Lung microvascular endothelial cell (primary cell): ENCODE measurements at regions not wholly inside any gene's neighbourhood (a gene's known extent, or its start where the extent isn't known, plus 50 kb on each side); places are given as distances from the start of the nearest gene placed in this dataset.

Experiments used
- DNase-seq, 2 donors: peaks; one replicate each; pipeline versions ENCODE4 v3.0.0 to v3.0.0-alpha.2; 2010; ENCODE audit warnings: low read depth in 2 of 2

- no peak for DNase-seq
These were observed 338.5 kb downstream of the PCDH7 start for GRCh38 chr4:31058656-31059055.

- DNase-seq = no peak
These were observed 339.8 kb downstream of the PCDH7 start for GRCh38 chr4:31059753-31060522.

- no peak for DNase-seq
These were observed 344.9 kb downstream of the PCDH7 start for GRCh38 chr4:31065086-31065485.

GRCh38 chr4:31068257-31069075 lies 348.3 kb downstream of the PCDH7 start:
- peak; percentile 9 to 30 for DNase-seq

GRCh38 chr4:31069151-31069550 lies 349.0 kb downstream of the PCDH7 start:
- DNase-seq = no peak

- DNase-seq = no peak
These were observed 351.6 kb downstream of the PCDH7 start for GRCh38 chr4:31071508-31072486.

DNA sequence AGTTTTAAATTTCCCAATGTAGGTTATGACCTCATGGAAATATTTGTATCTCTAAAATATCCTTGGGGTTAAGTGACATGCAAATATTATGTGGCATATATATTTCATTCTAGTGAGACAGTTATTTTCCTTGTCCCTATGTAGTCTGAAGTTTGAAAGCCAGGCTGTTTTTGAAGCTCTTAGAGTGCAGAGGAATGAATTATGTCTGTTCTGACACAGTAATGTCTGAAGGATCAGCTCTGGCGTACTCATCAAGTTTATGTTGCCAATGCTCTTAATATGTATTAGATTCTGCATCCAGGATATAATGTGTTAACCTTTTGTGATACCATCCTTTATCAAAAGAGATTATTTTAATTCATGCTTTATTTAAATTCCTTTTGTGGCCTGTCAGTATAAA lies 355.8 kb downstream of the PCDH7 start:
- no peak for DNase-seq

DNA sequence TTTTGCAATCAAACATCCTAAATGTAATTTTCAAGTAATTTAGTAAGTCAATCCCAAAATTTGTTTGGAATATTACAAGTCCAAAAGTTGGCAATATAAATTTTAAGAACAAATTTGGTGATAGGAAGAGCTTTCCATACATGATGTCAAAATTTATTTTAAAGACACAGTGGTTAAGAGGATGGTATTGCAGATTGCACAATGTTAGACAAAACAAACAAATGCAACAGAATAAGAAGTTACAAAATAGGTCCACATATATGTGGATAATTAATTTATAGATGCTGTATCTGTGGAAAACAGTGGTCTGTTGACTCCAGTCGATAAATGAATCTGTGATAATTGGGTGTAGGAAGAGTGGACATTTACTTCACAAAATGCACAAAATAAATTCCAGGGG lies 358.5 kb downstream of the PCDH7 start:
- no peak for DNase-seq

- no peak for DNase-seq
These were observed 360.7 kb downstream of the PCDH7 start for GRCh38 chr4:31080887-31081286.

DNA sequence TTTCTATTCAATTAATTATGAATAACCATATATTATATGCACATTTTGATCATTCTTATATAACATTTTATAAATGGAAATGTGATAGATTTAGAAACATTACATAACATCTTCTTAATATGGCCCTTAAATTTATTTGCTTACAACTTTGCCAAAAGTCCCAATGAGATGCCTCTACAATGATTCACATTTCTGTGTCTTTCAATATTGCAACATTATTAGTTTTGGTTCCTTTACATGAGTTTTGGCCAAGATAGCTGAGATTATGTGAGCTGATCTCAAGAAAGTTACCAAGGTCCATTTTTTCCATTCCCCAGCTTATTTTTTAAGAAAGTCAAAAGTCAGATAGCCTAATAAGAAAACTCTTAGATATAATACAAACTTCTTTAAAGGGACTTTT lies 361.2 kb downstream of the PCDH7 start:
- DNase-seq = no peak

DNA sequence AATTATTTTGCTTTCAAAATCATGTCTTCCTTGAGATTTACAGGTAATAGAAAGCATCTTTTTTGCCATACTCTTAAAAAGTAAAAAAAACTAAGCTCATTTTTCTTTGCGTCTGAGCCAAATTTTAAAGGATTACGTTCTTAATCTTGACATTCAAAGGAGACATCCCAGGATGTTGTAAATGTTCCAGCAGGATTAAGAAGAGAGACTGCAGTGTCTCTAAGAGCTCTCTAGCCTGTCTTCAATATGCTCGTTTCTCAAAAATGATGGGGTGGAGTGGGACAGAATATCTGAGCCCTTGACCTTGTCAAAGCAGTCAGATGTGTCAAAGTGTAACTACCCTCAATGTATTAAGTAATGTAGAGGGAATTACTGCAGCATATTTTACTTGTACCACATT lies 363.3 kb downstream of the PCDH7 start:
- DNase-seq = no peak

DNA sequence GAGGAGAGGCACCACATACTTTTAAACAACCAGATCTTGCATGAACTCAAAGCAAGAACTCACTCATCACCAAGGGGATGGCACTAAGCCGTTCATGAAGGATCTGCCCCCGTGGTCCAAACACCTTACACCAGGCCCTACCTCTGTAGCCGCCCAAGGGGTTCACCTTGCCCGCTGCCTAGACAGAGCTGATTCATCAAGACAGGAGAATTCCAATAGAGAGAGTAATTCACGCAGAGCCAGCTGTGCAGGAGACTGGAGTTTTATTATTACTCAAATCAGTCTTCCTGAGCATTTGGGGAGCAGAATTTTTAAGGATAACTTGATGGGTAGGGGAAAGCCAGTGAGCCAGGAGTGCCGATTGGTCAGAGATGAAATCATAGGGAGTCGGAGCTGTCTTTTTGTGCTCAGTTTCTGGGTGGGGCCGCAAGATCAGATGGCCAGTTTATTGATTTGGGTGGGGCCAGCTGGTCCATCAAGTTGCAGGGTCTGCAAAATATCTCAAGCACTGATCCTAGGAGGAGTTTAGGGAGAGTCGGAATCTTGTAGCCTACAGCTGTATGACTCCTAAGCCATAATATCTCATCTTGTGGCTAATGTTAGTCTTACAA lies 364.7 kb downstream of the PCDH7 start:
- DNase-seq = no peak

DNA sequence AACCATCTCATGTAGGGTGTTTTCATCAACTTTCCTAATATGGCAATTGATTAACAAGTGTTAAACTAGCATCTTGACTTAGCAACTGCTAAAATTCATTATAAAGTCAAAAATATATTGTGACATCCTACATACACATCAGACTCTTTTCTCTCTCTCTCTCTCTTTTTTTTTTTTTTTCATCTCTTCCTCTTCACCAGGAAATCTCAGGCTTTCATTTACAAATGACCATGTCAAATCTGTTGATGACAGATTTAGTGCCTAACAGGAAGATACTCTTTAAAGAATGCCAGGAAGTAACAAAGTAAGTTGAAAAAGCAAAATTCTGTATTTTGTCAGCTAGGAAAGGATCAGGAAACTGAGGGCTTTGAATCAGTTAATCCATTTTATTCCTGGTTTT lies 365.5 kb downstream of the PCDH7 start:
- DNase-seq = peak; percentile 5 to 87

DNA sequence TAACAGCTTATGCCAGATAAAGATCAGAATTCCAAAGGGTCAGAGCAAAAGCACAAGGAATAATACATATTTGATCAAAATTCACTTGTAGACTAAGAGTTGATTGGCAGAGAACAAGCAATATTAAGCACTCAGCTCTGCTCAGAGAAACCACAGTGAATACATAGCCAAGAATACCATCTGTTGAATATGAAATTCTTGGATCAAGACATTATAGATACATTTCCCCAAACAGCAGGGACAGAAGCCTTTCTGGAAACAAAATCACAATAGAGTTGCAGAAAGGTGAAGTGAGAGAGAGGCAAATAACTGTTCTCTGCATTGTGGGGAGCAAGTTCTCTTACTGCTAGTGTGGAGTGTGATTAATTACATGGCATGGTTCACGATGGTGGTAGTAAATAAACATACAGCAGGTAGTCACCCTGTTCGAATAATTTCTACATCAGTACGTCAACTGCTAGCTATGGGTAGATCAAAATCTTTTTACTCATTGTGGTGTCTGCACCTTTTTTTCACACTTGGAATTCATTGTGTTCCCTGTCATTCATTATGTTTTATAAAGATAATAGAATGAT lies 366.7 kb downstream of the PCDH7 start:
- peak in 1 of 2 donors; percentile 23 for DNase-seq

DNA sequence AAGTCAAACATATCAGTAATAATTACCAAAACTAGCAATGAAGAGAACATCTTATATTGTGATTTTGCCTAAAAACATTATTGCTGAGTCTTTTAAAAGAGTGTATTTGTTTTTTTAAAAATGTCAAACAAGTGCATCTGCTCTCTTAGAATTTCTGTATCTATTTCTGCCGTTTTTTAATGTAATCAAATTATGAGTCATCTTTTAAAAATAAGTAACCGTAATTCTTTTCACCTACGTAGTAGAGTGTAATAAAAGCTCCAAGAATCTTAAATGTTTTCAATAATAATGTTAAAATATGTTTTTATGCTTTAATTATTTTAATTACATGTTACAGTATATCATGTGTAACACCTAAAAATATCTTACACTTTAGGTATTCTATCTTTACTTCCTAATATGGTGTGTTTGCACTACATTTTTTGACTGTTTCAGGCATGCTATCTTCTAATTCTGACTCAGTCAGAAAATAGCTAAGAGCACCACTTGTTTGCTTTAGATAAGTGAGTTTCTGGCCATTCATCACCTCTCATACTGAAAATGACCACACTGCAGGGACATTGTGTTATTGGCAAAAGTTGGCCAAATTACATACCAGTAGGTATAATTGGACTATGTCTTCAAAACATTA lies 368.5 kb downstream of the PCDH7 start:
- DNase-seq = peak; percentile 21 to 74

GRCh38 chr4:31089815-31090214 lies 369.6 kb downstream of the PCDH7 start:
- DNase-seq = peak; percentile 32 to 43

DNA sequence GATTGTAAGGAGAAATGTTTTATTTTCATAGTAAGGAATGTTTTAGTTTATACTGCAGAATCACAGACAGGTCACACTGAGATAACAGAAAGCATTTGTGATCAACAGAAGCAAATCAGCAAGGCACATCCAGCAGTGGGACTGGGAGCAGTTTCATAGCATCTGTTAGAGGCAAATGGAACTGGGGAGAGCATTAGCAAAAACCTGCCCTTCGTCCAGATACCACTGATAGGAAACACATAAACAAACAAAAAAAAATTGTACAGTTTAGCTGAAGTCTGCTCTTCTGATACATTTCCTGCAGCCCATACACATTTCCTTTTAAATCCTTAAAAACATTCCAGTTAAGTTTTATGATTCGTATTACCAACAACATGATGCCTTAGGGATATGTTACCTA lies 374.3 kb downstream of the PCDH7 start:
- peak; percentile 11 to 27 for DNase-seq

GRCh38 chr4:31097999-31098398 lies 377.8 kb downstream of the PCDH7 start:
- DNase-seq = peak in 1 of 2 donors; percentile 36

DNA sequence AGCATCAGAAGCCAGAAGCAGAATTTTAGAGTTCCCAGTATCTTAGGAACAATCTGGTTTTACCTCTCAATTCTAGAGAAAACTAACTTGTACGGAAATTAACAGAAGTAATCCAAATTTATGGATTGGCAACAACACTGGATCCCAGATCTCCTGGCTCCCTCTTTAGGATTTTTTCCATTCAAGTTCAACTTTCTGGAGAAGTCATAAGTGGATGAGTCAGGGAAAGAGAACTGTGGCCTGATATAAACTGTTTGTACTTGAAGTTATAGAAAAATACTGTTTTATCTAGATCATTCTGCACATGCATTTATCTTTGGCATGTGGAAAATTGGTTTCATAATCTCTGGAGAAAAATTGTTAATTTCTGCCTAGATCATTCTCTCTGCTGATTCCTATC lies 380.4 kb downstream of the PCDH7 start:
- no peak for DNase-seq

DNA sequence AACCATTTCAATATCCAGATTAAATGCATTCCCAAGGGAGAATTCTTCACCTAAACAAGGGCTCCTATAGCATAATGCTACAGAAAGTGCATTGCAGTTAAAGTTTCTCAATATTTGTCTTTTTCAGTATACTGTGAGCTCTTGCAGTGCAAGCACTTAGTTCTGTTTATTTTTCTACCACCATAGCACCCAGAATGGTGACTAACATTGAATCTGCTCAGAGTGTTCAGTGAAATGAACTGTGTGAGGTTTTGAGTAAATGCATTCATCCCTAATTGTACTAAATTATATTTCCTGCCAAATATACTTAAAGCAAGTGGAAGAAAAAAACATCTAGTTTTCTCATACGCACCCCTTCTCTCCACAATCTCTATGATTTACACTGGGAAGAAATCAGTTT lies 383.9 kb downstream of the PCDH7 start:
- DNase-seq = no peak
